PC-3 (cell line): ENCODE measurements at regions not wholly inside any gene's neighbourhood (a gene's known extent, or its start where the extent isn't known, plus 50 kb on each side); places are given as distances from the start of the nearest gene placed in this dataset.

Source experiments
- ATAC-seq: fragments of 200-7000 bp; cut with Tn5 transposase; 2 replicates; pipeline ENCODE4 v1.9.1; 2020; ENCODE audit warnings: mild to moderate bottlenecking, moderate library complexity
- BruUV-seq: library from RNA; stranded (reverse); fragments of 400-500 nt; replicated peaks from 2 replicates; lab custom pipeline; 2021; lab: Mats Ljungman, UMichigan
- CTCF ChIA-PET: fragments of 300-600 bp; sonication (Branson Sonifier 250); formaldehyde crosslinking; loops from one replicate; lab custom pipeline; 2022; ENCODE audit warnings: antibody characterized with exemption; lab: Charles Lee
- POLR2A ChIA-PET: fragments of 300-600 bp; sonication (Branson Sonifier 250); formaldehyde crosslinking; loops from one replicate; lab custom pipeline; 2022; ENCODE audit warnings: antibody characterized with exemption; ENCODE audit not compliant: unreplicated experiment; lab: Charles Lee
- DNase-seq: peaks from one replicate; pipeline ENCODE4 v3.0.0-alpha.2; 2015
- H2AFZ ChIP-seq: fragments of 300-600 bp; sonication (generic); 2 replicates; pipeline ENCODE4 v1.6.0; 2016; ENCODE audit warnings: antibody characterized with exemption, low read length
- H3F3A ChIP-seq: fragments of 300-600 bp; sonication (generic); one replicate; pipeline ENCODE4 v1.6.0; 2017; ENCODE audit warnings: antibody characterized with exemption, low read length, control low read depth, mild to moderate bottlenecking; ENCODE audit not compliant: unreplicated experiment
- H3K27ac ChIP-seq: fragments of 300-600 bp; sonication (generic); 2 replicates; pipeline ENCODE4 v1.5.1; 2016; ENCODE audit warnings: mild to moderate bottlenecking, low read length
- H3K27me3 ChIP-seq: fragments of 300-600 bp; sonication (generic); 2 replicates; pipeline ENCODE4 v1.6.1; 2016; ENCODE audit warnings: low read length, mixed read lengths
- H3K36me3 ChIP-seq: fragments of 300-600 bp; sonication (generic); 2 replicates; pipeline ENCODE4 v1.6.1; 2016; ENCODE audit warnings: low read depth, mixed run types, low read length, mixed read lengths
- H3K4me1 ChIP-seq: fragments of 300-600 bp; sonication (generic); 2 replicates; pipeline ENCODE4 v1.5.1; 2016; ENCODE audit warnings: low read length; ENCODE audit not compliant: insufficient read depth
- H3K4me2 ChIP-seq: fragments of 300-600 bp; sonication (generic); 2 replicates; pipeline ENCODE4 v1.6.0; 2016; ENCODE audit warnings: low read length
- H3K4me3 ChIP-seq: fragments of 300-600 bp; sonication (generic); 2 replicates; pipeline ENCODE4 v1.5.1; 2016; ENCODE audit warnings: mild to moderate bottlenecking, low read length, mixed read lengths
- H3K79me2 ChIP-seq: fragments of 300-600 bp; sonication (generic); 2 replicates; pipeline ENCODE4 v1.6.1; 2017; ENCODE audit warnings: low read length, mixed read lengths
- H3K9ac ChIP-seq: fragments of 300-600 bp; sonication (generic); 2 replicates; pipeline ENCODE4 v1.6.0; 2016; ENCODE audit warnings: mild to moderate bottlenecking, low read length
- H3K9me2 ChIP-seq: fragments of 300-600 bp; sonication (generic); replicated peaks from 2 replicates; pipeline ENCODE4 v1.6.1; 2016; ENCODE audit warnings: mixed run types, low read length, mixed read lengths
- H3K9me3 ChIP-seq: fragments of 300-600 bp; sonication (generic); 2 replicates; pipeline ENCODE4 v1.6.1; 2016; ENCODE audit warnings: low read length, mixed read lengths
- H4K20me1 ChIP-seq: fragments of 300-600 bp; sonication (generic); 2 replicates; pipeline ENCODE4 v1.6.1; 2016; ENCODE audit warnings: low read length, mixed read lengths
- CTCF ChIP-seq: fragments of 300-600 bp; sonication (generic); conservative IDR thresholded peaks from 2 replicates; pipeline ENCODE4 v1.5.1; 2017; ENCODE audit warnings: antibody characterized with exemption, low read depth, mild to moderate bottlenecking, low read length
- EZH2 ChIP-seq: fragments of 300-600 bp; sonication (generic); IDR thresholded peaks from one replicate; pipeline ENCODE4 v1.6.1; 2017; ENCODE audit warnings: antibody characterized with exemption, mild to moderate bottlenecking, low read length; ENCODE audit not compliant: unreplicated experiment
- EZH2phosphoT487 ChIP-seq: fragments of 300-600 bp; sonication (generic); IDR thresholded peaks from 2 replicates; pipeline ENCODE4 v1.6.1; 2018; ENCODE audit warnings: mild to moderate bottlenecking, antibody characterized with exemption, low read length, borderline replicate concordance
- intact Hi-C: fragments of 100-400 bp; cut with micrococcal nuclease; formaldehyde crosslinking; loops from 2 replicates; pipeline ENCODE4 v1.9.0; 2023

- Histone ChIP-seq H3K4me1 (no peaks in the 10 kb centered on the region), H3K27me3 (no peaks in the 10 kb centered on the region), H3K79me2 (no peaks in the 10 kb centered on the region), H3K36me3 (no peaks in the 10 kb centered on the region), H3K4me3 (no peak overlapping the region), H2AFZ (no peak overlapping the region), H3K9me2 (no peaks in the 10 kb centered on the region), H3F3A (no peaks in the 10 kb centered on the region), H3K9me3 (no peaks in the 10 kb centered on the region), H3K4me2 (no peak overlapping the region), H4K20me1 (no peaks in the 10 kb centered on the region), H3K9ac (no peak overlapping the region), H3K27ac (no peak overlapping the region)
- ChIA-PET CTCF (no interaction called here), POLR2A (no interaction called here)
- DNase-seq (no peak), ATAC-seq (no peak)
- TF ChIP-seq EZH2 = no peak
- TF ChIP-seq CTCF = no peak
- no peak for TF ChIP-seq EZH2phosphoT487
- no TSS peak for BruUV-seq
- intact Hi-C loops = no loop called here
Observed at GRCh38 chr10:111504376-111504775, 427.5 kb downstream of the ADRA2A start.

GRCh38 chr10:111506266-111507034, 429.6 kb downstream of the ADRA2A start:
- Histone ChIP-seq H3K4me2 (no peak overlapping the region), H3K36me3 (no peaks in the 10 kb centered on the region), H3K27ac (no peak overlapping the region), H3K9me2 (no peaks in the 10 kb centered on the region), H2AFZ (no peak overlapping the region), H3K4me3 (no peak overlapping the region), H3K9ac (no peak overlapping the region), H3K79me2 (no peaks in the 10 kb centered on the region), H3F3A (no peaks in the 10 kb centered on the region), H4K20me1 (no peaks in the 10 kb centered on the region), H3K27me3 (no peaks in the 10 kb centered on the region), H3K4me1 (no peaks in the 10 kb centered on the region), H3K9me3 (no peaks in the 10 kb centered on the region)
- intact Hi-C loops = no loop called here
- ChIA-PET POLR2A (no interaction called here), CTCF (no interaction called here)
- BruUV-seq = no TSS peak
- TF ChIP-seq EZH2 = no peak
- no peak for TF ChIP-seq EZH2phosphoT487
- TF ChIP-seq CTCF = no peak
- DNase-seq = no peak
- no peak for ATAC-seq

GRCh38 chr10:111511751-111512150, 434.9 kb downstream of the ADRA2A start:
- TF ChIP-seq EZH2 (no peak), EZH2phosphoT487 (no peak), CTCF (no peak)
- Histone ChIP-seq H4K20me1 (no peaks in the 10 kb centered on the region), H3K4me1 (no peaks in the 10 kb centered on the region), H3K9me3 (no peaks in the 10 kb centered on the region), H3K9ac (no peak overlapping the region), H3K4me3 (no peak overlapping the region), H2AFZ (no peak overlapping the region), H3K4me2 (no peak overlapping the region), H3K79me2 (no peaks in the 10 kb centered on the region), H3K27me3 (no peaks in the 10 kb centered on the region), H3F3A (no peaks in the 10 kb centered on the region), H3K27ac (no peak overlapping the region), H3K36me3 (no peaks in the 10 kb centered on the region), H3K9me2 (no peaks in the 10 kb centered on the region)
- intact Hi-C loops = no loop called here
- ATAC-seq = no peak
- ChIA-PET POLR2A (no interaction called here), CTCF (no interaction called here)
- no TSS peak for BruUV-seq
- no peak for DNase-seq
